Upper lobe of right lung (tissue), 1 donor: ENCODE measurements at regions not wholly inside any gene's neighbourhood (a gene's known extent, or its start where the extent isn't known, plus 50 kb on each side); places are given as distances from the start of the nearest gene placed in this dataset.

Source experiments
- ATAC-seq: fragments of 200-7000 bp; cut with Tn5 transposase; one replicate; pipeline ENCODE4 v1.9.1; 2020; ENCODE audit warnings: mild to moderate bottlenecking, moderate library complexity
- DNase-seq: peaks from one replicate; pipeline ENCODE4 v3.0.0-alpha.2; 2020
- H3K27ac ChIP-seq: fragments of 200-600 bp; one replicate; pipeline ENCODE4 v1.8.0; 2022
- H3K27me3 ChIP-seq: fragments of 200-600 bp; one replicate; pipeline ENCODE4 v1.8.0; 2022; ENCODE audit warnings: mild to moderate bottlenecking
- H3K36me3 ChIP-seq: fragments of 200-600 bp; one replicate; pipeline ENCODE4 v1.8.0; 2022
- H3K4me1 ChIP-seq: fragments of 200-600 bp; one replicate; pipeline ENCODE4 v1.8.0; 2022
- H3K4me3 ChIP-seq: fragments of 200-600 bp; one replicate; pipeline ENCODE4 v1.8.0; 2022; ENCODE audit warnings: mild to moderate bottlenecking
- H3K9me3 ChIP-seq: fragments of 200-600 bp; one replicate; pipeline ENCODE4 v1.8.0; 2022
- CTCF ChIP-seq: fragments of 200-600 bp; IDR thresholded peaks from one replicate; pipeline ENCODE4 v1.8.0; 2022; ENCODE audit warnings: antibody characterized with exemption
- intact Hi-C: fragments of 100-400 bp; cut with DNase I; formaldehyde crosslinking; loops from one replicate; pipeline ENCODE4 v1.11.0; 2022
- donor health status: DM: no; HTN: yes; CAD: no; lungs with severe emphysema.

DNA sequence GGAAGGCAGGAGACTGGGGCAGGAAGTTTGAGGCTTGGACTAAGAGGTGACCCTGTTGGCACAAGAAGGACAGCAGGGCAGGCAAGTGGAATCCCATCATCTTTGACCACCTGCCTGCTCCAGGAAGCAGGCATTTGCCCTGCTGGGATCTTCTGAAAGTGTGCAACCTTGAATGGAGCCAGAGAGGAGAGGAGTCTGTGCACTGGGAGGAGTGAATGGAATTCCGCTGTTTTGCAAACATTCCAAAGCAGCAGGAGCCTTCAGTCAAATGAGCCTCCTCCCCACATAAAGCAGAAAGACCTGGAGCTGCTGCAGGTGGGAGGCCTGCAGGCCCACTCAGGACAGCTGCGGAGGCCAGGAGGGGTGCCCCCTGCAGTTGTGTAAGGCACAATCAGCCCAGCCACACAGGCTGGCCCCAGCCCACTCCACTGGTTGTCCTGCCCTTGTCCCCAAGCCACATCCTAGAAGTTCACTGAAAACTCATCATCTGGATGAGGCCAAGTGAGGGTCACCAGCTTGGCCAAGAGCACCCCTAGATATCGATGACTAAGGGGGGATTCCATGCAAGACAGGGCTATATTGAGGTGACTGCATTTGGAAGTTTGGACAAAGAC lies 249.5 kb downstream of the RPS24 start:
- H3K4me3 ChIP-seq, result no peak overlapping the region
- ATAC-seq (no peak), DNase-seq (no peak)
- H3K9me3 ChIP-seq, result no peaks in the 10 kb centered on the region
- no peak for TF ChIP-seq CTCF
- intact Hi-C loops, result no loop called here
- no peak overlapping the region for H3K27ac ChIP-seq
- H3K27me3 ChIP-seq, result no peaks in the 10 kb centered on the region
- no peaks in the 10 kb centered on the region for H3K4me1 ChIP-seq
- no peaks in the 10 kb centered on the region for H3K36me3 ChIP-seq

DNA sequence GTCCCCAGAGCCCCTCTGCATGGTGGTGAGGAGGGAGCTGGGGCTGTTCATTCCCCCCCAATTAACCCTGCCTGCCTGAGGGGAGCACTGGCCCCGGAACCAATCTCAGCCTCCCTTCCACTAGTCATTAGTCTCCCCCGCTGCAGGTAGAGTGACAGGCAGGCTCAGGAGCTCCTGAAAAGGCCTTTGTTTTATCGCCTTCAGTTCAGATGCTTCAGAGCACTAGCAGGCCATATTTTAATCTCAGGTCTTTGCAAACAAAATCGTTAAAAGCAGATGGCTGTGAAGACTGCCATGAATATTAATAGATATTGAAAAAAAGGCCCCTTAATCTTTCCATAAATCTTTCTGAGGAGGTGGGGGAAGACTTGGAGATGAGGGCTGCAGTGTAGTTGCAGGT lies 250.7 kb downstream of the RPS24 start:
- Histone ChIP-seq H3K4me3 (no peak overlapping the region), H3K36me3 (no peaks in the 10 kb centered on the region), H3K4me1 (no peaks in the 10 kb centered on the region), H3K27me3 (no peaks in the 10 kb centered on the region), H3K27ac (no peak overlapping the region), H3K9me3 (no peaks in the 10 kb centered on the region)
- DNase-seq (no peak), ATAC-seq (no peak)
- intact Hi-C loops, result no loop called here
- no peak for TF ChIP-seq CTCF

- no peak overlapping the region for H3K4me3 ChIP-seq
- no peaks in the 10 kb centered on the region for H3K27me3 ChIP-seq
- intact Hi-C loops, result no loop called here
- TF ChIP-seq CTCF, result no peak
- H3K27ac ChIP-seq, result no peak overlapping the region
- no peak for DNase-seq
- no peaks in the 10 kb centered on the region for H3K9me3 ChIP-seq
- H3K36me3 ChIP-seq, result no peaks in the 10 kb centered on the region
- no peaks in the 10 kb centered on the region for H3K4me1 ChIP-seq
- ATAC-seq, result no peak
These were observed 251.6 kb downstream of the RPS24 start for GRCh38 chr10:78285226-78285625.

GRCh38 chr10:78286186-78286585 lies 252.5 kb downstream of the RPS24 start:
- TF ChIP-seq CTCF, result no peak
- Histone ChIP-seq H3K27ac (no peak overlapping the region), H3K9me3 (no peaks in the 10 kb centered on the region), H3K4me1 (no peaks in the 10 kb centered on the region), H3K36me3 (no peaks in the 10 kb centered on the region), H3K4me3 (no peak overlapping the region), H3K27me3 (no peaks in the 10 kb centered on the region)
- DNase-seq (no peak), ATAC-seq (no peak)
- intact Hi-C loops, result no loop called here

DNA sequence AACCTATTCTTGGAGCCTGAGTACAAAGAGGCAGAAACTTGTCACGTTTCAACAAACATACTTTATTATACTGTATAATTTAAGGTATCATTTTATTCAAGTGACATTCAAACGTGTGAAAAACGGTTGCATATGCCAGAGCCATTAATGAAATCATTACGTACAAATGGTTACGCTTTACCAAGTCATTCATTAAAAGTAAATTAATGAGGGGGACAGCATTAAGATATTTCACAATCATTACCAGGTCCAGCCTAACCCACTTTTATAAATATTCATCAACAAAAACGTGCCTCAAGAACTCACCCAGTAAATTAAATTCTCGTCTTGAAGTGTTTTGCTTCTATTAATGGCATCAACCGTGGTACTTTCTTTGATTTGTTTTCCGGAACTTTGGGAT lies 253.0 kb downstream of the RPS24 start:
- DNase-seq (no peak), ATAC-seq (no peak)
- Histone ChIP-seq H3K36me3 (no peaks in the 10 kb centered on the region), H3K4me1 (no peaks in the 10 kb centered on the region), H3K27ac (no peak overlapping the region), H3K4me3 (no peak overlapping the region), H3K9me3 (no peaks in the 10 kb centered on the region), H3K27me3 (no peaks in the 10 kb centered on the region)
- intact Hi-C loops, result no loop called here
- no peak for TF ChIP-seq CTCF

DNA sequence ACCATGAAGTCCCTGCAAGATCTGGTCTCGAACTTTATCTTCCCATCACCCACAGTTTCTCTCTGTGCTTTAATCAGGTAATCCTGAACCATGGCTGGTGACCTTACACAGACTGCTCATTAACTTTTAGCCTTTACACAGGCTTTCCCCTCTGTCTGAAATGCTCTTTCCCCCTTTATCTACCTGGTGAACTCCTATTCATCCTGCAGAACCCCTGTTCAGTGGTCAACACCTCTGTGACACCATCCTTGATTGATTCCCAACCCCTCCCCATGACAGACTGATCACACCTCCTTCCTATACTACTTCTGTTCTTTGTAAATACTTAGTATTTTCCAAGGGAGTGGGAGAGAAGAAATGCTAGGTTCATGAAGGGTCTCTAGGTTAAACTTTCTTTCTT lies 254.0 kb downstream of the RPS24 start:
- Histone ChIP-seq H3K27me3 (no peaks in the 10 kb centered on the region), H3K9me3 (no peaks in the 10 kb centered on the region), H3K4me3 (no peak overlapping the region), H3K4me1 (no peaks in the 10 kb centered on the region), H3K36me3 (no peaks in the 10 kb centered on the region), H3K27ac (no peak overlapping the region)
- intact Hi-C loops, result no loop called here
- ATAC-seq (no peak), DNase-seq (no peak)
- TF ChIP-seq CTCF, result no peak
